GM12874 (cell line): ENCODE measurements at regions not wholly inside any gene's neighbourhood (a gene's known extent, or its start where the extent isn't known, plus 50 kb on each side); places are given as distances from the start of the nearest gene placed in this dataset.

Experiments used
- CTCF ChIP-seq: IDR thresholded peaks from 2 replicates; pipeline ENCODE4 v1.5.1; 2011; ENCODE audit warnings: low read depth, mild to moderate bottlenecking, control low read depth, low read length, moderate library complexity; ENCODE audit not compliant: insufficient read depth

DNA sequence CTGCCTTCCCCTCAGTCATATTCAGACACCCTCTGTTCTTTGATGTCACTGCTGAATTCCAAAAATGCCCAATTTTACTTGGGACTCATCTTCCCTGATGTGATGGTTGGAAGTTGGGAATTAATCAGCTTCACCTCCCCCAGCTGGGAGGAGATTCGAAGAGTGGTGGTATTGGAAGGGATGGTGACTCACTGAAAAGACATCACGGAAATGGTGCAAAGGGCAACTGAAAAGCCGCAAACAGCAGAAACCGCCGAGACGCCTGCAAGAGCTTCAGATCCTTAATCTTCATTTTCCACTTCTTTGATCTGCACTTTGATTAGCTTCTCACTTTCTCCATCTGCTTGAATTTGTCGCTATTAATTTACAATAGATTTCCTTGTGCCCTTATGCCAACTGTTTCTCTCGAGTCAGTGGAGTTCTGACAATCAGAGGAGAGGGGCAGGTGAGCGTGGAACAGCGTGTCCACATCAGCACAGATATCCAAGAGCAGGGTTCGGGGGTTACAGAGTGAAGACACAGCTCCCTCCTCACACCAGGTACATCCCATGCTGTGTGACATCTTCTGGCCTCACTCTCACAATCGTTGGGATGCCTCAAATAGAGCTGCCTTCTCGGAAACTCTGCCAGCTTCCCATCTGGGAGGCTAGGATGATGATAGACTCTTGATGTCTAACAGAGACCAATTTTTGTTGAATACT, 325.4 kb downstream of the BRD1 start:
- no peak for TF ChIP-seq CTCF

- no peak for TF ChIP-seq CTCF
Observed at GRCh38 chr22:49500942-49501395, 326.7 kb downstream of the BRD1 start.

GRCh38 chr22:49500076-49500460, 327.6 kb downstream of the BRD1 start:
- no peak for TF ChIP-seq CTCF

DNA sequence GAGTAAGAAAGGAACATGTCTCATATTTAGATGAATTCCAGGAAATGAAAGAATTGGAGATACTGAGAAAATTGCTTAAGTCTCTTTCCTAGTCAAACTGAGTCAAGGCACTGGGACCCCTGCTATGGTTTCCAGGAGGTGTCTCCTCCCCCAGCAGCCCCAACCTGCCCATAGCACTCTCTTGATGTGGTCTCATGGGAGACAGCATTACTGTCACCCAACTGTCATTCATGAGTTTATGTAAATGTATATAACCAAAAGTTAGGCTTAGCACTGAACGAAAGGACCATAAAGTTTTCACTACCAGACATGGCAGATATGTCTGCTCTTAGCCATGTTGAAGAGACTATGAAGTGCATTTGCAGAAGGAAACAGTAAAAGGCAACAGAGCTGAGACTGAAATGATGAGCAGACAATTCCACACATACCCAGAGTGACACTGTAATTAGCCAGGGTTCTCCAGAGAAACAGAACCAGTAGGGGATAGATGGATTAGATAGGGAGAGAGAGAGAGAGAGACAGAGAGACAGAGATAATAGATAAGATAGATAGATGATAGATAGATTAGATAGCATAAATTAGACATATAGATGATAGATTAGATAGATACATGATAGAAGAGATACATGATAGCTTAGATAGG, 328.1 kb downstream of the BRD1 start:
- TF ChIP-seq CTCF: no peak

DNA sequence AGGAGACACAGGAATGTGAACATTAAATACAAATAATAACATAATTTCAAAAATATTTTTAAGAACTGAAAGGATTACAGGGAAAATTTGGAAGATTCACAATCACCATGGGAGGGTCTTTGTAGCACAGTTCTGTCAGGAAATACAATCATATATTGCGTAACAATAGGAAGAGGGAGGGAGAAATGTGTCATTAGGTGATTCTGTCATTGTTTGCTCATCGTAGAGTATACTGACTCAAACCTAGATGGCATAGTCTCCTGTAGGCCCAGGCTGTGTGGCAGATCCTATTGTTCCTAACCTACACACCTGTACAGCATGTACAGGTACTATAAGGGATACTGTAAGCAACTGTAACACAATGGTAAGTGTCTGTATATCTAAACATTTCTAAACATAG, 330.4 kb downstream of the BRD1 start:
- no peak for TF ChIP-seq CTCF

DNA sequence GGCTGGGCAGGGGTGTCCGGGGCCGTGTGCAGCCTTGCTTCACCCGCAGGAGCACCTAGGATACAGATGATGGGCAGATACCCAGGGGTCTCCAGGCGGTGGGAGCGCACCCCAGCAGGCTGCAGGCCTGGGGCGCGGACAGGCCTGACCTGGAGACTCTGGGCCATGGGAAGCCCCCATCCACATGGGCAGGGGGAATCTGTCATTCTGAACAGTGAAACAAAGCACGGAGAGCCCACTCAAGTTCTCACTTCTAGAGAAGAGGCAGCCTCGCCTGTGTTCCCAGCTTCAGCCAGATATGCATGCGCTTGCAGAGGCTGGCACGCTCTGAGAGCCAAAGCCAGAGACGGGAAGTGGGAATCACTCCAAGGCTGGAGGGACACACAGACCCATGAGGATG, 333.1 kb downstream of the BRD1 start:
- no peak for TF ChIP-seq CTCF

DNA sequence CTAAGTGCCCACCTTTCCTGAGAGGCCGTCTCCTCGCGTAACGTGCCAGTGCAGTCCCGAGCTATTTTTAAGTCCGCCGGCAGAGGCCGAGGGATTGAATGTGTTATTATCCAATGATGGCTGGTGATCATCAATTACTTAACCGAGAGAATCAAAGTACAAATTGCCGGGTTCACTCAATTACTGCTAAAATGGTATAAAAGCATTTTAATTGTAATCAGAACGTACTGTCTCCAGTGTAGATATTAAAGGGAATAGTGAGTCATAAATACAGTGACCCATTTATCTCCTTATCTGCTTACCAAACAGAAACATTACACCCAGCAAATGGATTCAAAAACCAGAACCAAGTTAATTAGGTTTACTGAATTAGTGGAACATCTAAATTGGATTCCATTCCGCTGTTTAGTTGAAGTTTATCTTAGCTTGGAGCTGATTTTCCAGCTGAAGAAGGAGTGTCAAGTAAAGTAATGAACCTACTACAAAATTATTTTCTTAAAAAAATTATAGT, 334.9 kb downstream of the BRD1 start:
- TF ChIP-seq CTCF: no peak
